Loucy (cell line): ENCODE measurements at regions not wholly inside any gene's neighbourhood (a gene's known extent, or its start where the extent isn't known, plus 50 kb on each side); places are given as distances from the start of the nearest gene placed in this dataset.

Source experiments
- EZH2phosphoT487 ChIP-seq: fragments of 200-600 bp; IDR thresholded peaks from 2 replicates; pipeline ENCODE4 v1.6.1; 2018; ENCODE audit warnings: antibody characterized with exemption, mild to moderate bottlenecking, moderate library complexity, borderline replicate concordance
- TF ChIP-seq, protein P1 (sequence below): fragments of 200-600 bp; sonication (generic); conservative IDR thresholded peaks from 2 replicates; pipeline ENCODE4 v1.5.1; 2014; ENCODE audit warnings: mild to moderate bottlenecking, antibody characterized with exemption, low read length

DNA sequence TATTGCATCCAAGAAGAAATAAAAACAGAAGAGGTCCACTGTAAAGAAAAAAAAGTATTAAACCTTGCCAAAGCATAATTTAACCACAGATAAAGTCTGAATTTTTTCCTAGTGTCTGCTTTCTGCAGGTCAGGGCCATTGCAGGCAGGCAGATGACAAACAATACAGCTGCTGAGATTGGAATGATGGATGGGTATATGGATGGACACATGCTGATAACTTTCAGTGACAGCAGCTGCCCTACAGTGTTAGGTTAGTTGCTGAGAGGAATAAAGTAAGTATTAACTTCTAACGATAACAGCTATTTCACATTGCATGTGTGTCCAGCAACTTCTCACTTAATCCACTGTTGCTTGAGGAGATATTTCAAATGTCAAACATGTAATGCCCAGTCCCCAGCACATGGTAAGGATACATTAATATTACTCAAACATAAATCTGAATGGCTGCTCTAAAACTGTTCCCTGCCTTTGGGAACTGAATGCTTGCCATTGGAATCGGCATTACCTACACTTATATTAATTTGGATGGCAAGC is 515.3 kb downstream of the RMST start:
- TF ChIP-seq, protein P1, sequence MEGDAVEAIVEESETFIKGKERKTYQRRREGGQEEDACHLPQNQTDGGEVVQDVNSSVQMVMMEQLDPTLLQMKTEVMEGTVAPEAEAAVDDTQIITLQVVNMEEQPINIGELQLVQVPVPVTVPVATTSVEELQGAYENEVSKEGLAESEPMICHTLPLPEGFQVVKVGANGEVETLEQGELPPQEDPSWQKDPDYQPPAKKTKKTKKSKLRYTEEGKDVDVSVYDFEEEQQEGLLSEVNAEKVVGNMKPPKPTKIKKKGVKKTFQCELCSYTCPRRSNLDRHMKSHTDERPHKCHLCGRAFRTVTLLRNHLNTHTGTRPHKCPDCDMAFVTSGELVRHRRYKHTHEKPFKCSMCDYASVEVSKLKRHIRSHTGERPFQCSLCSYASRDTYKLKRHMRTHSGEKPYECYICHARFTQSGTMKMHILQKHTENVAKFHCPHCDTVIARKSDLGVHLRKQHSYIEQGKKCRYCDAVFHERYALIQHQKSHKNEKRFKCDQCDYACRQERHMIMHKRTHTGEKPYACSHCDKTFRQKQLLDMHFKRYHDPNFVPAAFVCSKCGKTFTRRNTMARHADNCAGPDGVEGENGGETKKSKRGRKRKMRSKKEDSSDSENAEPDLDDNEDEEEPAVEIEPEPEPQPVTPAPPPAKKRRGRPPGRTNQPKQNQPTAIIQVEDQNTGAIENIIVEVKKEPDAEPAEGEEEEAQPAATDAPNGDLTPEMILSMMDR, result no peak
- no peak for TF ChIP-seq EZH2phosphoT487
